ENCODE measurements at regions not wholly inside any gene's neighbourhood (a gene's known extent, or its start where the extent isn't known, plus 50 kb on each side); places are given as distances from the start of the nearest gene placed in this dataset.

DNA sequence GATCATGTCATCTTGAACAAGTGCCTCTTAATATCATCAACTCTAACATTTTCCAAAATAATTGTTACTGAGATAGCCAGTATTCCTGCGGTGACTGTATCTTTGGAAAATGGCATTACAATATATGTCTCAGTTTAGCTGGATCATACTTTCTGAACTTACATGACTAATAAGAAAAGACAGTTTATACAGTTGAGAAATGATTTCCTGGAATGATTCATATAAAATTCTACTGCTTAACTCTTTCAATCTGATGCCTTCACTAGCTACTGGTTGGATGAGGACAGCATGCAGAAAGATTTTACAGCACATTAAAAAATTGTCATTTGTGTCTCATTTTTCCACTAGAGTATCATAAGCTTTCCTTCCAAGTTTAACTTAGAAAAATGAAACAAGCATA lies 302.1 kb downstream of the PCDH17 start:
- TF ChIP-seq, protein P1, sequence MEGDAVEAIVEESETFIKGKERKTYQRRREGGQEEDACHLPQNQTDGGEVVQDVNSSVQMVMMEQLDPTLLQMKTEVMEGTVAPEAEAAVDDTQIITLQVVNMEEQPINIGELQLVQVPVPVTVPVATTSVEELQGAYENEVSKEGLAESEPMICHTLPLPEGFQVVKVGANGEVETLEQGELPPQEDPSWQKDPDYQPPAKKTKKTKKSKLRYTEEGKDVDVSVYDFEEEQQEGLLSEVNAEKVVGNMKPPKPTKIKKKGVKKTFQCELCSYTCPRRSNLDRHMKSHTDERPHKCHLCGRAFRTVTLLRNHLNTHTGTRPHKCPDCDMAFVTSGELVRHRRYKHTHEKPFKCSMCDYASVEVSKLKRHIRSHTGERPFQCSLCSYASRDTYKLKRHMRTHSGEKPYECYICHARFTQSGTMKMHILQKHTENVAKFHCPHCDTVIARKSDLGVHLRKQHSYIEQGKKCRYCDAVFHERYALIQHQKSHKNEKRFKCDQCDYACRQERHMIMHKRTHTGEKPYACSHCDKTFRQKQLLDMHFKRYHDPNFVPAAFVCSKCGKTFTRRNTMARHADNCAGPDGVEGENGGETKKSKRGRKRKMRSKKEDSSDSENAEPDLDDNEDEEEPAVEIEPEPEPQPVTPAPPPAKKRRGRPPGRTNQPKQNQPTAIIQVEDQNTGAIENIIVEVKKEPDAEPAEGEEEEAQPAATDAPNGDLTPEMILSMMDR (IDR thresholded peaks at IDR 0.05; ENCODE audit: low read length): no peak
- TF ChIP-seq EZH2 (optimal IDR thresholded peaks at IDR 0.05; ENCODE audit: low read depth, low read length): no peak
